Mesothelial cell of epicardium (in vitro differentiated cells): ENCODE measurements at regions not wholly inside any gene's neighbourhood (a gene's known extent, or its start where the extent isn't known, plus 50 kb on each side); places are given as distances from the start of the nearest gene placed in this dataset.
"Not testable (repeated sequence)": the region's sequence is repeated elsewhere in the genome, so short reads cannot be mapped to it uniquely, and the experiment has no call there.

Source experiments
- DNase-seq, 2 experiments: peaks; one replicate each; pipeline ENCODE4 v3.0.0; 2021; ENCODE audit warnings: low spot score in 2 of 2; ENCODE audit not compliant: unreplicated experiment in 2 of 2
- H3K27ac Mint-ChIP-seq: 2 replicates; pipeline ENCODE4 v1.8.0; 2021; ENCODE audit warnings: mixed read lengths
- H3K27me3 Mint-ChIP-seq: 2 replicates; pipeline ENCODE4 v1.8.0; 2021; ENCODE audit warnings: low read depth, mixed read lengths
- H3K36me3 Mint-ChIP-seq: 2 replicates; pipeline ENCODE4 v1.8.0; 2021; ENCODE audit warnings: mixed read lengths
- H3K4me1 Mint-ChIP-seq: 2 replicates; pipeline ENCODE4 v1.8.0; 2021; ENCODE audit warnings: mixed read lengths
- H3K4me3 Mint-ChIP-seq: 2 replicates; pipeline ENCODE4 v1.8.0; 2021; ENCODE audit warnings: mild to moderate bottlenecking, moderate library complexity, mixed read lengths
- H3K9me3 Mint-ChIP-seq: 2 replicates; pipeline ENCODE4 v1.8.0; 2021; ENCODE audit warnings: mixed read lengths
- CTCF ChIP-seq: fragments of 200-600 bp; sonication (generic); IDR thresholded peaks from one replicate; pipeline ENCODE4 v1.5.0; 2021; ENCODE audit warnings: antibody characterized with exemption; ENCODE audit not compliant: unreplicated experiment

DNA sequence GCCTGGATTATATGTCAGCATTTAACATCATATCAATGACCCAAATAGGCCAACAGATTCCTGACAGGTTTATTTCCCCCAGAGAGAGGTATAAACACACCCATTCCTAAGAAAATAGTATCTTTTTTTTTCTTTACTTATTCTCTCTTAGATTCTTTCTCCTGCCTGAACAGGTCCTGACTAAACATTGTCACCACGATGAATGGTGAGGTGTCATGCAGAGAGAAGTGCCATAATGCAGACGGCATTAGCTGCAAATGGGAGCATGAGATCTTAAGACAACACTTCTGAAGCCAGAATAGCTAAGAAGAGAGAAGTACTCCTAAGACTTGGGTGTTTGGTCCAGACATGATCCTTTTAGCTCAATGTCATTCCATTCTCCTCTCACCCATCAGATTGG, 131.3 kb downstream of the ZNF648 start:
- Mint-ChIP-seq H3K27ac (no peak overlapping the region), H3K27me3 (peaks cover 19% of the 10 kb centered on the region), H3K4me3 (no peak overlapping the region), H3K36me3 (no peaks in the 10 kb centered on the region), H3K4me1 (no peaks in the 10 kb centered on the region), H3K9me3 (peaks cover 6% of the 10 kb centered on the region)
- no peak for TF ChIP-seq CTCF
- DNase-seq, result no peak

DNA sequence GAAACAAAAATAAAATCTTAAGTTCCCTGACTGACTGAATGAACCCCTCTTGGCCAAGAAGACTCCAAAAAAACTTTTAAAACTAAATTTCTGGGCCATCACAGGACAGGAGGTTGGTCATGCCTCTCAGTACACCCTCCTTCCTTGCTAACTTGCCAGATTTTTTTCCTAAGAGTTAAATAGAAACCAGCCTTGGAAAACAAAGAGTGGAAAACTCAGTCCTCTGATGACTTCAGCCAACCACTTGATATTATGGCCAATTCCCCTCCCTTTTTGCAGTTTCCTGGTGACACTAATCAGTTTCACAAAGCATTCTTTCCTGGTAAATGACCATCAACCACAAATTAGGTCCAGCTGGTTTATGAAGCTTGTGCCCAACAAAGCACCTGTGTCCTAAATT, 134.8 kb downstream of the ZNF648 start:
- Mint-ChIP-seq H3K36me3 (no peaks in the 10 kb centered on the region), H3K27ac (no peak overlapping the region), H3K9me3 (peaks cover 13% of the 10 kb centered on the region), H3K4me3 (no peak overlapping the region), H3K27me3 (peaks cover 12% of the 10 kb centered on the region), H3K4me1 (no peaks in the 10 kb centered on the region)
- no peak for DNase-seq
- no peak for TF ChIP-seq CTCF

- Mint-ChIP-seq H3K9me3 (peaks cover 18% of the 10 kb centered on the region), H3K27me3 (peaks cover 16% of the 10 kb centered on the region)
- H3K36me3 Mint-ChIP-seq, H3K4me1 Mint-ChIP-seq, DNase-seq, H3K4me3 Mint-ChIP-seq, H3K27ac Mint-ChIP-seq: not testable (repeated sequence)
These were observed 137.5 kb downstream of the ZNF648 start for GRCh38 chr1:181924034-181924433.

- H3K4me3 Mint-ChIP-seq, result no peak overlapping the region
- no peak for DNase-seq
- H3K4me1 Mint-ChIP-seq, result no peaks in the 10 kb centered on the region
- no peak for TF ChIP-seq CTCF
- H3K9me3 Mint-ChIP-seq, result peaks cover 7% of the 10 kb centered on the region
- H3K36me3 Mint-ChIP-seq, result no peaks in the 10 kb centered on the region
- H3K27ac Mint-ChIP-seq, result no peak overlapping the region
- peaks cover 19% of the 10 kb centered on the region for H3K27me3 Mint-ChIP-seq
These were observed 142.0 kb downstream of the ZNF648 start for GRCh38 chr1:181919542-181919941.

DNA sequence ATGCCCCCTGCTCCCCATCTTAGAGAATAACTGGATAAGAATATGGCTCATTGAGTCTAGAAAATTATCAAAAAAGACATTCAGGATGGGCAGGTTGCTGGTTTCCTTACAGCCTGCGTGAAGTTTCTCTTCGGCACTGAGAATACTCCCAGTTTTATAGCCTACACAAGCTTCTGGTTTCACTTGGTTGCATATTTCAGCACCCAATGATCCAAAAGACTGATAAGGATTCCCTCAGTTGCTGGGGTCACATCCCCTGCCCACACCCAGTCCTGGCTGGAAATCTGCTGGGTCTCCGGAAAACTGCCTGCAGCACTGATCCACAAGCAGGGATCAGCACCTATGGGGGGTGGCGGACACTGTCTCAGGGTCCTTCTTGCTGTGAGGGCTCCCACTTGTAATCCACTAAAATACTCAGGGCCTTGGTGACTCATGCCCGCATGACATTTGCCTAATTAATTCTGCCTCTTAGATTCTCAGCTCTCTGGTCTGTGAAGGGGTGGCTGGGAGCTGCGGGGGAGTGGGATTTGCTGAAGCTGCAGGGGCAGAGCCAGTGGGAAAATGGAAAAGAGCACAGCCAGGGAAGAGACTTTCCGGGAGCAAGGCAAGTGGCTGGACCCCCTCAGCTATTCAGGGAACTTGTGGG, 142.5 kb downstream of the ZNF648 start:
- Mint-ChIP-seq H3K4me3 (no peak overlapping the region), H3K27ac (no peak overlapping the region), H3K27me3 (peaks cover 19% of the 10 kb centered on the region), H3K36me3 (no peaks in the 10 kb centered on the region), H3K9me3 (peaks cover 6% of the 10 kb centered on the region), H3K4me1 (no peaks in the 10 kb centered on the region)
- TF ChIP-seq CTCF, result no peak
- no peak for DNase-seq

DNA sequence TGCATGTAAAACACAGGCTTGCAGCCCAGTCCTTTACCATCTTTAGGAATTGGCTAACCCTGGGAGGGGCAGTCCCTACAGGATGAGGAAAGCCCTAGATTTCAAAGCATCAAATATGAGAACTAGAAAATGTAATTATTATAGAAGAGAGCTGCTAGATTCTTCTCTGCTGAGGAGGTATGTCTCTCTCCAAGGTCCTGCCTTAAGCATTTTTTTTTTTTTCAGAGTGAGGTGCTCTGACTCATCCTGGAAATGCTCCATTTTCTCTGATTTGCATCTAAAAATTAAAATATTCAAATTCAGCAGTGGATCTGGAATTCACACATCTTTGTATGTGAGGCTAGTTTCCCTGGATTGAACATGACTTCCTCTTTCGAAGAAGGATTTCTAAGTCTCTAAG, 149.8 kb downstream of the ZNF648 start:
- DNase-seq, result no peak
- no peaks in the 10 kb centered on the region for H3K9me3 Mint-ChIP-seq
- H3K36me3 Mint-ChIP-seq, result no peaks in the 10 kb centered on the region
- H3K27ac Mint-ChIP-seq, result no peak overlapping the region
- H3K4me3 Mint-ChIP-seq, result no peak overlapping the region
- H3K27me3 Mint-ChIP-seq, result peaks cover 8% of the 10 kb centered on the region
- TF ChIP-seq CTCF, result no peak
- H3K4me1 Mint-ChIP-seq, result no peaks in the 10 kb centered on the region
